ENCODE measurements at regions not wholly inside any gene's neighbourhood (a gene's known extent, or its start where the extent isn't known, plus 50 kb on each side); places are given as distances from the start of the nearest gene placed in this dataset.
"Not testable (repeated sequence)": the region's sequence is repeated elsewhere in the genome, so short reads cannot be mapped to it uniquely, and the experiment has no call there.

- no peak for DNase-seq (ENCODE audit: extremely low read depth in 1 of 11, low read depth in 9 of 11, low spot score in 4 of 11)
These were observed 102.5 kb upstream of the CASK start for GRCh38 chrX:42025861-42026260.

GRCh38 chrX:42023122-42023521 lies 99.8 kb upstream of the CASK start:
- no peak for DNase-seq (ENCODE audit: extremely low read depth in 1 of 11, low read depth in 9 of 11, low spot score in 4 of 11)

- DNase-seq (ENCODE audit: extremely low read depth in 1 of 11, low read depth in 9 of 11, low spot score in 4 of 11): no peak
These were observed 98.8 kb upstream of the CASK start for GRCh38 chrX:42022158-42022557.

- DNase-seq (ENCODE audit: extremely low read depth in 1 of 11, low read depth in 9 of 11, low spot score in 4 of 11): no peak
These were observed 97.7 kb upstream of the CASK start for GRCh38 chrX:42021058-42021457.

- DNase-seq (ENCODE audit: extremely low read depth in 1 of 11, low read depth in 9 of 11, low spot score in 4 of 11): no peak
These were observed 96.9 kb upstream of the CASK start for GRCh38 chrX:42020225-42020624.

GRCh38 chrX:42017971-42018370 lies 94.6 kb upstream of the CASK start:
- no peak for DNase-seq (ENCODE audit: extremely low read depth in 1 of 11, low read depth in 9 of 11, low spot score in 4 of 11)

GRCh38 chrX:42000836-42001235 lies 77.5 kb upstream of the CASK start:
- DNase-seq (ENCODE audit: extremely low read depth in 1 of 11, low read depth in 9 of 11, low spot score in 4 of 11): no peak

- peak in 4 of 11 donors; percentile 6 to 23 (median 10) for DNase-seq (ENCODE audit: extremely low read depth in 1 of 11, low read depth in 9 of 11, low spot score in 4 of 11)
These were observed 61.3 kb upstream of the CASK start for GRCh38 chrX:41984628-41985027.

GRCh38 chrX:41982953-41983352 lies 59.6 kb upstream of the CASK start:
- no peak for DNase-seq (ENCODE audit: extremely low read depth in 1 of 11, low read depth in 9 of 11, low spot score in 4 of 11)

- DNase-seq (ENCODE audit: extremely low read depth in 1 of 11, low read depth in 9 of 11, low spot score in 4 of 11): no peak
These were observed 58.2 kb upstream of the CASK start for GRCh38 chrX:41981481-41982013.

- DNase-seq (ENCODE audit: extremely low read depth in 1 of 11, low read depth in 9 of 11, low spot score in 4 of 11): not testable (repeated sequence)
These were observed 51.3 kb upstream of the CASK start for GRCh38 chrX:41974677-41975076.

- no peak for DNase-seq (ENCODE audit: extremely low read depth in 1 of 11, low read depth in 9 of 11, low spot score in 4 of 11)
These were observed 49.9 kb upstream of the CASK start for GRCh38 chrX:41973208-41973607.

All from renal cortex interstitium (tissue), 11 donors.